Kidney (tissue), 13 donors: ENCODE measurements at regions not wholly inside any gene's neighbourhood (a gene's known extent, or its start where the extent isn't known, plus 50 kb on each side); places are given as distances from the start of the nearest gene placed in this dataset.

Experiments
- DNase-seq, 5 donors: peaks; one replicate each; pipeline ENCODE4 v3.0.0-alpha.2; 2013 to 2020
- FAIRE-seq: peaks from 2 replicates; lab custom pipeline; 2012; peaks lifted over from hg19 to GRCh38; lab: Jason Lieb, UNC
- H3K27ac ChIP-seq, 2 donors: one replicate each; pipeline ENCODE4 v1.7.0; 2013; ENCODE audit warnings: low read depth in 2 of 2, low read length in 2 of 2, inconsistent platforms in 1 of 2
- H3K27me3 ChIP-seq: one replicate; pipeline ENCODE4 v1.7.1; 2013; ENCODE audit warnings: low read length, inconsistent platforms; ENCODE audit not compliant: control insufficient read depth, insufficient read depth
- H3K36me3 ChIP-seq, 3 donors: one replicate each; pipeline versions ENCODE4 v1.7.0 to v1.7.1; 2013; ENCODE audit warnings: low read length in 3 of 3, control low read depth in 1 of 3, inconsistent platforms in 1 of 3; ENCODE audit not compliant: insufficient read depth in 3 of 3, control insufficient read depth in 2 of 3
- H3K4me1 ChIP-seq, 3 donors: one replicate each; pipeline versions ENCODE4 v1.7.0 to v1.7.1; 2013; ENCODE audit warnings: low read length in 3 of 3, inconsistent platforms in 1 of 3, low read depth in 1 of 3; ENCODE audit not compliant: control insufficient read depth in 2 of 3, insufficient read depth in 2 of 3
- H3K4me3 ChIP-seq, 3 donors: one replicate each; pipeline versions ENCODE4 v1.7.0 to v1.8.1; 2013; ENCODE audit warnings: low read length in 3 of 3, control low read depth in 1 of 3, inconsistent platforms in 1 of 3
- H3K9ac ChIP-seq, 3 donors: one replicate each; pipeline versions ENCODE4 v1.7.0 to v1.7.1; 2013; ENCODE audit warnings: low read length in 3 of 3, control low read depth in 1 of 3, inconsistent platforms in 1 of 3
- H3K9me3 ChIP-seq, 3 donors: one replicate each; pipeline versions ENCODE4 v1.7.0 to v1.7.1; 2013; ENCODE audit warnings: low read length in 3 of 3, control low read depth in 1 of 3, inconsistent platforms in 1 of 3; ENCODE audit not compliant: control insufficient read depth in 2 of 3, insufficient read depth in 1 of 3
- CTCF ChIP-seq: IDR thresholded peaks from 3 replicates; pipeline ENCODE4 v1.5.1; 2012; ENCODE audit warnings: mild to moderate bottlenecking, moderate library complexity, borderline replicate concordance; ENCODE audit not compliant: insufficient read depth; ENCODE audit errors: extremely low read depth
- intact Hi-C: fragments of 100-400 bp; cut with DNase I; formaldehyde crosslinking; loops from one replicate; pipeline ENCODE4 v1.11.1; 2022
- donor health status: control.
- donor health status: control.
- donor health status: control.
- donor health status: control.
- donor health status: control.
- donor health status: DM: yes; HTN: yes; CAD: no.
- donor health status: Normal renal cell carcinoma (clear cell type).

DNA sequence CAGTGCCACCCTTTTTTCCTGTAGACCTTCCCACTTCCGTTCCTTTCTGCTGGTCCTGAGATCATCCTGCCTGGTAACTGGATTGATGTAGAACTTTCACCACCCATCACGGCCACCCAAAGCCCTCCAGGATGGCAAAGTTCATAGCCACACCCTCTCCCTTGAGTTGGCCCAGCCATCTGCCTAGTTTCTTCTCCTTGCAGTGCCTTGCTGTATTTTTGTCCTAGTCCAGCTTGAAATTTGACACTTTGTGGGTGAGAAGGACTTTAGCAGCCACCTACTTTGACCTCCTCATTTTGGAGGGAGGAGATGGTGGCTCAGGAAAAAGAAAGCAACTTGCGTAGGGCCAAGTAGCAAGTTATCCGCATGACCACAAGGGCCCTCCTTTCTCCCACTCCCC is 140.7 kb downstream of the BUB3 start:
- Histone ChIP-seq H3K27me3 (no peaks in the 10 kb centered on the region), H3K4me3 (no peak overlapping the region), H3K27ac (no peak overlapping the region), H3K9ac (no peak overlapping the region), H3K4me1 (no peaks in the 10 kb centered on the region), H3K36me3 (no peaks in the 10 kb centered on the region), H3K9me3 (peaks cover 0 to under 1% (median 0%) of the 10 kb centered on the region in 3 donors)
- TF ChIP-seq CTCF = no peak
- no peak for FAIRE-seq
- intact Hi-C loops = no loop called here
- no peak for DNase-seq

DNA sequence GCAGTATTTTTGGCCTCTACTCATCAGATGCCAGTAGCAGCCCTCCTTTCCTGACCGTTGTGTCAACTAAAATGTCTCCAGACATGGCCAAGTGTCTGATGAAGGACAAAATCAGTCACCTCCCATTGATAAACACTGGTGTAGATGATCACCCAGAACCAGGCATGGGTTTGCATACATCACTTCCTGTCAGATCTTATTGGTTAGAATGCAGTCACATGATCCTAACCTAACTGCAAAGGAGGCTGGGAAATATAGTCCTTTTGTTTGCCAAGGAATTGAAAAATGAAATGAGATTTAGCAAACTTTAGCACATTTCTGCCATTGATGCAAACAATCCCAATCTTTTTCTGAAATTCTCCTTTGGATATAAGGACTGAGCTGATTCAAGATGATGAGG is 141.4 kb downstream of the BUB3 start:
- Histone ChIP-seq H3K9me3 (no peaks in the 10 kb centered on the region), H3K27ac (no peak overlapping the region), H3K4me1 (no peaks in the 10 kb centered on the region), H3K27me3 (no peaks in the 10 kb centered on the region), H3K36me3 (no peaks in the 10 kb centered on the region), H3K4me3 (no peak overlapping the region), H3K9ac (no peak overlapping the region)
- intact Hi-C loops = no loop called here
- FAIRE-seq = no peak
- no peak for DNase-seq
- TF ChIP-seq CTCF = no peak

- FAIRE-seq (no peak), DNase-seq (no peak)
- no peaks in the 10 kb centered on the region for H3K27me3 ChIP-seq
- no peaks in the 10 kb centered on the region for H3K4me1 ChIP-seq
- no peak overlapping the region for H3K4me3 ChIP-seq
- no peaks in the 10 kb centered on the region for H3K36me3 ChIP-seq
- TF ChIP-seq CTCF = no peak
- no peak overlapping the region for H3K9ac ChIP-seq
- intact Hi-C loops = no loop called here
- no peaks in the 10 kb centered on the region for H3K9me3 ChIP-seq
- H3K27ac ChIP-seq = no peak overlapping the region
Observed at GRCh38 chr10:123297175-123297574, 143.0 kb downstream of the BUB3 start.

DNA sequence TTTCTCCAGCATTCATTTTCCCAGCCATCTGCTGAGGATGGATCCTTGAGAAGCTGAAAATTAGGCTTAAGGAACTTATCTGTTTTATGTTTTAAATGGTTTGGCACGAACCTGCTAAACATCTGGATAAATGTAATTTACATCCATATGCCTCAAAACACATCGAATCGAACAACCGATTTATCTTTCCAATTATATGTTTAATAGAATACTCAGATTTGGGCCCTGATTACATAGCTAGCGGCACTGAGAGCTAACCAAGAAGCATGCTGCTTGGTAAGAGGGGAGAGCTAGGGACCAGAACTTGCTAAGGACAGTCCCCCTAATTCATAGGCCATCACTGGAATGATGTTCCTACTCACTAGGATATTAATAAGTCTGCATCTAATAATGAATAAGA is 144.4 kb downstream of the BUB3 start:
- FAIRE-seq (no peak), DNase-seq (no peak)
- Histone ChIP-seq H3K4me1 (no peaks in the 10 kb centered on the region), H3K36me3 (no peaks in the 10 kb centered on the region), H3K4me3 (no peak overlapping the region), H3K9ac (no peak overlapping the region), H3K9me3 (no peaks in the 10 kb centered on the region), H3K27ac (no peak overlapping the region), H3K27me3 (no peaks in the 10 kb centered on the region)
- TF ChIP-seq CTCF = no peak
- intact Hi-C loops = no loop called here
